Vagina (tissue), 2 donors: ENCODE measurements at regions not wholly inside any gene's neighbourhood (a gene's known extent, or its start where the extent isn't known, plus 50 kb on each side); places are given as distances from the start of the nearest gene placed in this dataset.

Experiments
- DNase-seq, 2 donors: peaks; one replicate each; pipeline ENCODE4 v3.0.0-alpha.2; 2017; ENCODE audit errors: extremely low spot score in 2 of 2
- H3K27ac ChIP-seq: fragments of 200-600 bp; sonication (generic); one replicate; pipeline ENCODE4 v1.5.1; 2019
- H3K27me3 ChIP-seq: fragments of 200-600 bp; sonication (generic); one replicate; pipeline ENCODE4 v1.5.1; 2019
- H3K36me3 ChIP-seq, 2 donors: fragments of 200-600 bp; sonication (generic); one replicate each; pipeline ENCODE4 v1.5.1; 2017 to 2019
- H3K4me1 ChIP-seq: fragments of 200-600 bp; sonication (generic); one replicate; pipeline ENCODE4 v1.5.1; 2019
- H3K4me3 ChIP-seq, 2 donors: fragments of 200-600 bp; sonication (generic); 1 replicate in 1 of 2; 2 replicates in 1 of 2; pipeline ENCODE4 v1.5.1; 2016 to 2019
- H3K9me3 ChIP-seq: fragments of 200-600 bp; sonication (generic); one replicate; pipeline ENCODE4 v1.5.1; 2019
- POLR2A ChIP-seq, 2 donors: fragments of 450-650 bp; IDR thresholded peaks; one replicate each; pipeline ENCODE4 v1.6.1; 2017; ENCODE audit warnings: antibody characterized with exemption in 2 of 2, mild to moderate bottlenecking in 2 of 2, moderate library complexity in 2 of 2
- POLR2AphosphoS5 ChIP-seq, 2 donors: sonication (generic); formaldehyde crosslinking; IDR thresholded peaks; one replicate each; pipeline ENCODE4 v1.9.0; 2017; ENCODE audit warnings: antibody characterized with exemption in 2 of 2, mild to moderate bottlenecking in 2 of 2, low read depth in 1 of 2; ENCODE audit not compliant: insufficient read depth in 1 of 2
- intact Hi-C: fragments of 100-400 bp; cut with DNase I; formaldehyde crosslinking; loops from one replicate; pipeline ENCODE4 v1.15.1; 2023
- TF ChIP-seq, protein P1 (sequence below), 3 experiments: fragments of 450-650 bp in 2 of 3; fragments of 200-600 bp in 1 of 3; sonication (generic) in 1 of 3; IDR thresholded peaks; one replicate each; pipeline ENCODE4 v1.5.1; 2017 to 2019; ENCODE audit warnings: antibody characterized with exemption in 3 of 3, mild to moderate bottlenecking in 2 of 3, moderate library complexity in 2 of 3

DNA sequence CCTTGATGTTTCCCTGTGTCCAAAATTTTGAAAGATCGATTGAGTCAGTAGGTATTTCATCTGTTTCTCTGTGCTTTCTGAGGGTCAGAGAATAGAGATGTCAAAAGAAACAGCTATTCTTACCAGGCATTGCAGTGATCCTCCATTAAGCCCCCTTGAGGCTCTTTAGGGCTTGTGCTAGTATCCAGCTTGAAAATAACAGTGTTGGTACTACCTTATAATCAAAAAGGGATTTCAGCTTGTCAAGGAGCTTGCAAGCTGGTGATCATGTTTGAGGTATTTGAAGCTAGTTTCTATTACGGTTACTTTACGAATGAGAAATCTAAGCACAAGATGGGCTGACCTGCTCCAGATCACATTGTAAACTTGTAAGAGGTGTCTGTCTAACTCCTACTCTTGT lies 103.4 kb downstream of the EDEM1 start:
- TF ChIP-seq POLR2A (IDR thresholded peaks at IDR 0.05) (no peak), POLR2AphosphoS5 (IDR thresholded peaks at IDR 0.05; ENCODE audit: insufficient read depth in 1 of 2, low read depth in 1 of 2) (no peak)
- TF ChIP-seq, protein P1, sequence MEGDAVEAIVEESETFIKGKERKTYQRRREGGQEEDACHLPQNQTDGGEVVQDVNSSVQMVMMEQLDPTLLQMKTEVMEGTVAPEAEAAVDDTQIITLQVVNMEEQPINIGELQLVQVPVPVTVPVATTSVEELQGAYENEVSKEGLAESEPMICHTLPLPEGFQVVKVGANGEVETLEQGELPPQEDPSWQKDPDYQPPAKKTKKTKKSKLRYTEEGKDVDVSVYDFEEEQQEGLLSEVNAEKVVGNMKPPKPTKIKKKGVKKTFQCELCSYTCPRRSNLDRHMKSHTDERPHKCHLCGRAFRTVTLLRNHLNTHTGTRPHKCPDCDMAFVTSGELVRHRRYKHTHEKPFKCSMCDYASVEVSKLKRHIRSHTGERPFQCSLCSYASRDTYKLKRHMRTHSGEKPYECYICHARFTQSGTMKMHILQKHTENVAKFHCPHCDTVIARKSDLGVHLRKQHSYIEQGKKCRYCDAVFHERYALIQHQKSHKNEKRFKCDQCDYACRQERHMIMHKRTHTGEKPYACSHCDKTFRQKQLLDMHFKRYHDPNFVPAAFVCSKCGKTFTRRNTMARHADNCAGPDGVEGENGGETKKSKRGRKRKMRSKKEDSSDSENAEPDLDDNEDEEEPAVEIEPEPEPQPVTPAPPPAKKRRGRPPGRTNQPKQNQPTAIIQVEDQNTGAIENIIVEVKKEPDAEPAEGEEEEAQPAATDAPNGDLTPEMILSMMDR (IDR thresholded peaks at IDR 0.05) = no peak
- Histone ChIP-seq H3K27me3 (no peaks in the 10 kb centered on the region), H3K27ac (no peak overlapping the region), H3K9me3 (no peaks in the 10 kb centered on the region), H3K4me1 (no peaks in the 10 kb centered on the region), H3K36me3 (no peaks in the 10 kb centered on the region), H3K4me3 (no peak overlapping the region)
- intact Hi-C loops = no loop called here
- no peak for DNase-seq

DNA sequence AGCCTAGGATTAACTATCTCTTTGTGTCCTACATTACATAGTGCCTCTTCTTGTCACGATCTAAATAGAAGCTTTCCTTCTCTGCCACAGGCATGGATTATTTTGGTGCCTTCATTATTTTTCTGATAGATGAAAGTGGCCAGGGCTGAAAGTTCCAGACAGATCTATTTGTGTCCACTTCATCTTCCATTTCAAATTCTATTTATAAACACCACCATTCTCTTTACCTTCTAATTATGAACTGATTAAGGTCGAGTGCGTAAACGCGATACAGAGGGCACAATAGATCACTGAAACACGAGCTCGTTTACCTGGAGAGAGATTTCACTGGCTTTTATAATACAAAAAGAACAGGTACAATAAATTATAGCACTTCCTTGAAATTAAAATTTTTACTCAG lies 105.0 kb downstream of the EDEM1 start:
- no peak for DNase-seq
- Histone ChIP-seq H3K27me3 (no peaks in the 10 kb centered on the region), H3K9me3 (no peaks in the 10 kb centered on the region), H3K4me1 (no peaks in the 10 kb centered on the region), H3K27ac (no peak overlapping the region), H3K4me3 (no peak overlapping the region), H3K36me3 (no peaks in the 10 kb centered on the region)
- intact Hi-C loops = no loop called here
- TF ChIP-seq, protein P1 (IDR thresholded peaks at IDR 0.05) = no peak
- TF ChIP-seq POLR2A (IDR thresholded peaks at IDR 0.05) (no peak), POLR2AphosphoS5 (IDR thresholded peaks at IDR 0.05; ENCODE audit: insufficient read depth in 1 of 2, low read depth in 1 of 2) (no peak)

DNA sequence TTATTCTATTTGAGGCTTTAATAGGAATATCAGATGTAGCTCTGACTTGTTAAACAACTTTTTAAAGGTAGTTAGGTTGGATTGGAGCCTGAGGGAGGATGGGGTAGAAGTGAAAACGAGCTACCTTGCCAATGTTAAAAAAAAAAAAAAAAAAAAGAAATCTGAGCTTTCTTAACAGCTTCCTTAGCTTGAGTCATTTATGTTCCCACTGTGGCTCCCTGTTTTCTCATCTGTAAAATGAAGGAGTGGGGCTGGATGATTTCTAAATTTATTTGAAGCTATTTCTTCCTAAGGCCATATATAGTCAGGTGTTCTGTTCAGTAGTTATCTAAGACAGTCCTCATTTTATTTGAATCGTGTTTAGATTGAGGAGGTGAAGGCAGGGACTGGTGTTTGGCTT lies 105.7 kb downstream of the EDEM1 start:
- intact Hi-C loops = no loop called here
- TF ChIP-seq, protein P1 (IDR thresholded peaks at IDR 0.05) = no peak
- no peak for TF ChIP-seq POLR2AphosphoS5 (IDR thresholded peaks at IDR 0.05; ENCODE audit: insufficient read depth in 1 of 2, low read depth in 1 of 2)
- no peak for TF ChIP-seq POLR2A (IDR thresholded peaks at IDR 0.05)
- no peak overlapping the region for H3K4me3 ChIP-seq
- no peak for DNase-seq
- no peak overlapping the region for H3K27ac ChIP-seq
- no peaks in the 10 kb centered on the region for H3K36me3 ChIP-seq
- H3K9me3 ChIP-seq = no peaks in the 10 kb centered on the region
- H3K27me3 ChIP-seq = no peaks in the 10 kb centered on the region
- H3K4me1 ChIP-seq = no peaks in the 10 kb centered on the region

DNA sequence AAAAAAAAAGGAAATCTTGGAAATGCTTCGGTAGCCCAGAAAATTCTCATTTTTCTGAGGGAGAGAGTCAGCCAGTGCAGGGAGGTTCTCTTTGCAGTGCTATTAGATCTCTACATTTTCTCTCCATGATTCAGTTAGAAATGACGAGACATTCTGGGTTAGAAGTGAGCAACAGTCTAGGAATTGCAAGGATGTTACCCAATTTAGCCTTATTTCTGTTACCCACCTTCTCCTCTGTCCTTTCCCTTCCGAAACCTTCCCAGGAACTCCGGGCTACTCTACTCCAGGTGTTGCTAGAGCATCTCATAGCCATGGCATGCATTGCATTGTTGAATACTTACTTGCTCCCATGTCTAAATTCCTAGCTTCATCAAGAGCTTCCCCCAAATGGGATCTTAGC lies 106.8 kb downstream of the EDEM1 start:
- no peaks in the 10 kb centered on the region for H3K36me3 ChIP-seq
- intact Hi-C loops = no loop called here
- no peaks in the 10 kb centered on the region for H3K9me3 ChIP-seq
- no peaks in the 10 kb centered on the region for H3K4me1 ChIP-seq
- no peak overlapping the region for H3K4me3 ChIP-seq
- no peaks in the 10 kb centered on the region for H3K27me3 ChIP-seq
- TF ChIP-seq POLR2AphosphoS5 (IDR thresholded peaks at IDR 0.05; ENCODE audit: insufficient read depth in 1 of 2, low read depth in 1 of 2) (no peak), POLR2A (IDR thresholded peaks at IDR 0.05) (no peak)
- TF ChIP-seq, protein P1 (IDR thresholded peaks at IDR 0.05) = no peak
- DNase-seq = no peak
- no peak overlapping the region for H3K27ac ChIP-seq

DNA sequence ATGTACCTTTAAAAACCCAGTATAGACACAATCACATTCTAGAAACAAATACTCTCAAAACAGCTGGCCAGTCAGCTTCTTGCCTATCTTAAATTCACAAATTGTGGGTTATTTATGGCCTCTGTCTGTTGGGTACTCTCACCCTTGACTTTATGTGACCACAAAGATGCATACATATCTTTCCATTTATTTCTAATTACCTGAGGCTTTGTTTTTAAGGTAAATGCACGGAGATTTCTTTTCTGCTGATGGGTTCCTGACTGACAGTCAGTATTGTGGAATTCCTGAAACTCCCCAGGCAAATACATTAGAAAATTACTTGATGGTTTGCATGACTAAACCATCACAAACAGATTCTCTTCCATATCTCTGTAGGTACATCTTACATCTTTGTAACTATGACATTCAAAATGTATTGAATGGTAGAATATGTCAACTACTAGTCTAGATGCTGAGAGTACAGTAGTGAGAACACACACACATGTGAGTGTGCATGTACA lies 107.7 kb downstream of the EDEM1 start:
- no peaks in the 10 kb centered on the region for H3K4me1 ChIP-seq
- no peak for DNase-seq
- no peak for TF ChIP-seq POLR2AphosphoS5 (IDR thresholded peaks at IDR 0.05; ENCODE audit: insufficient read depth in 1 of 2, low read depth in 1 of 2)
- TF ChIP-seq, protein P1 (IDR thresholded peaks at IDR 0.05) = no peak
- no peak for TF ChIP-seq POLR2A (IDR thresholded peaks at IDR 0.05)
- intact Hi-C loops = no loop called here
- no peak overlapping the region for H3K4me3 ChIP-seq
- H3K36me3 ChIP-seq = no peaks in the 10 kb centered on the region
- H3K27ac ChIP-seq = no peak overlapping the region
- no peaks in the 10 kb centered on the region for H3K9me3 ChIP-seq
- no peaks in the 10 kb centered on the region for H3K27me3 ChIP-seq
